Stimulated activated effector memory CD8-positive, alpha-beta T cell treated with anti-CD3 and anti-CD28 coated beads, Interleukin-12 subunit alpha, Interleukin-12 subunit beta, amount 100 ng/mL, for 72 hours (primary cell): ENCODE measurements at regions not wholly inside any gene's neighbourhood (a gene's known extent, or its start where the extent isn't known, plus 50 kb on each side); places are given as distances from the start of the nearest gene placed in this dataset.
A peak's percentile ranks its signal among the peaks of the same experiment; 100 is the strongest.

ENCODE experiments used
- ATAC-seq: fragments of 150-1000 bp; cut with Tn5 transposase; 2 replicates; pipeline ENCODE4 v1.10.0; 2021
- DNase-seq, 2 donors: peaks; one replicate each; pipeline ENCODE4 v3.0.0; 2021 to 2022; ENCODE audit warnings: low spot score in 2 of 2
- H3K27ac Mint-ChIP-seq: one replicate; pipeline ENCODE4 v1.8.0; 2022; ENCODE audit warnings: mild to moderate bottlenecking, mixed read lengths
- H3K36me3 Mint-ChIP-seq: one replicate; pipeline ENCODE4 v1.8.0; 2022; ENCODE audit warnings: mild to moderate bottlenecking, mixed read lengths
- H3K4me1 Mint-ChIP-seq: one replicate; pipeline ENCODE4 v1.8.0; 2022; ENCODE audit warnings: mixed read lengths
- H3K4me3 Mint-ChIP-seq: one replicate; pipeline ENCODE4 v1.8.0; 2022; ENCODE audit warnings: mild to moderate bottlenecking, mixed read lengths
- H3K9me3 Mint-ChIP-seq: one replicate; pipeline ENCODE4 v1.8.0; 2022; ENCODE audit warnings: mixed read lengths

DNA sequence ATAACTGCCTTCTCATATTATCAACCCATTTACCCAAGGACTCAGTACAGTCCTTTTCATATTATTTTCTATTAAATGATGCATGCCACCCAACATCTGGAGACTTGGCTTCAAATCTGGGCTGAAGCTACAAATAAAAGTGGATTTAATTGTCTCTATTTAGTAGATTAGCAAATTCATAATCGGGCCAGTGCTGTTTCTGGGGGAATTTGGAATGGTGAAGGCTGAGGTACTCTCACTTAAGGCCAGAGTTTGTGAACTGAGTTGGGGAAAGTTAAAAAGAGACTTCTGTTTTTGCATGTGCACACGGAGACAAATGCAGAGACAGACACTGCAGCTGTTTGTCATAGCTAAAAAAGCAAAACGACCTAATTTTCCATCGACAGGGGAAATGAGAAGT lies 100.9 kb downstream of the PFDN4 start:
- no peak overlapping the region for H3K4me3 Mint-ChIP-seq
- ATAC-seq = no peak

DNA sequence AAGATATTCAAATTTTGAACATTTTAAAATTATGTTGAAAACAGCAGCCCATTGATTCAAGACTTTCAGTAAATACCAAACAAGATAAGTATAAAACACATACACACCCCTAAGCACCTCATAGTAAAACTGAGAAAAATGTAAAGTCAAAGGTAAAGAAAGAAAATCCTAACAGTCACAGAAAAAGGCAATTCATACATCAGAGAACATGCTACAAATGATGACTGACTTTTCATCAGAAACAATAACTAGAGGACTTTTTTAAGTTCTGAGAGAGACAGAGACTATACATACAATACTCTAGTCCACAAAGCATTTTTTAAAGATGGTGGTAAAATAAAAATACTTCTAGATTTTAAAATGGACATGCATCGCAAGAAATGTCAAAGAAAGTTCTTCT lies 111.0 kb downstream of the PFDN4 start:
- Mint-ChIP-seq H3K27ac (no peak overlapping the region), H3K4me1 (no peaks in the 10 kb centered on the region), H3K4me3 (no peak overlapping the region), H3K36me3 (no peaks in the 10 kb centered on the region), H3K9me3 (no peaks in the 10 kb centered on the region)
- DNase-seq (no peak), ATAC-seq (no peak)

More for the DNA sequence above, 100.9 kb downstream of the PFDN4 start:
- no peaks in the 10 kb centered on the region for H3K36me3 Mint-ChIP-seq
- no peak for DNase-seq
- no peaks in the 10 kb centered on the region for H3K9me3 Mint-ChIP-seq
- no peak overlapping the region for H3K27ac Mint-ChIP-seq
- no peaks in the 10 kb centered on the region for H3K4me1 Mint-ChIP-seq

DNA sequence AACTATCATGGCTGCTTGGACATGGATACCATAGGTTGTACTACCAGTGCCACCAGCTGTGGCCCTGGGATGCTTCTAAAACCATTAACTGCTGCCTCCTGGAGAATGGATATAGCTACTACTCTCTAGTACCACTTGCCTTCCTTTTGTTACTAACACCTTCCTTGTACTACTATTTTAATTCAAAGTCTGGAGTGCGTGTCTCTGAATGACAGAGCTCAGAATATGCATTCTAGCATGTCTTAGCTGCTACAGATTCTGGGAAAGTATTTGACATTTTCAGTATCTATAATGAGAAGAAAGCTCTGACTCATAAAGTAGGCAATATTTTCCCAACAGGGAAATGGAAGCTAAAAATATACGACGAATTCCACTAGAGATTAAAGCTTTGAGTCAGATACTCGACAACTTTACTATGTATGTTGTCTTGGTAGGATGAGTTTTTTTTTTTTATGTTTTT lies 112.3 kb downstream of the PFDN4 start:
- H3K27ac Mint-ChIP-seq = no peak overlapping the region
- no peaks in the 10 kb centered on the region for H3K9me3 Mint-ChIP-seq
- no peaks in the 10 kb centered on the region for H3K36me3 Mint-ChIP-seq
- DNase-seq (no peak), ATAC-seq (peak; percentile 32)
- H3K4me1 Mint-ChIP-seq = no peaks in the 10 kb centered on the region
- H3K4me3 Mint-ChIP-seq = no peak overlapping the region

DNA sequence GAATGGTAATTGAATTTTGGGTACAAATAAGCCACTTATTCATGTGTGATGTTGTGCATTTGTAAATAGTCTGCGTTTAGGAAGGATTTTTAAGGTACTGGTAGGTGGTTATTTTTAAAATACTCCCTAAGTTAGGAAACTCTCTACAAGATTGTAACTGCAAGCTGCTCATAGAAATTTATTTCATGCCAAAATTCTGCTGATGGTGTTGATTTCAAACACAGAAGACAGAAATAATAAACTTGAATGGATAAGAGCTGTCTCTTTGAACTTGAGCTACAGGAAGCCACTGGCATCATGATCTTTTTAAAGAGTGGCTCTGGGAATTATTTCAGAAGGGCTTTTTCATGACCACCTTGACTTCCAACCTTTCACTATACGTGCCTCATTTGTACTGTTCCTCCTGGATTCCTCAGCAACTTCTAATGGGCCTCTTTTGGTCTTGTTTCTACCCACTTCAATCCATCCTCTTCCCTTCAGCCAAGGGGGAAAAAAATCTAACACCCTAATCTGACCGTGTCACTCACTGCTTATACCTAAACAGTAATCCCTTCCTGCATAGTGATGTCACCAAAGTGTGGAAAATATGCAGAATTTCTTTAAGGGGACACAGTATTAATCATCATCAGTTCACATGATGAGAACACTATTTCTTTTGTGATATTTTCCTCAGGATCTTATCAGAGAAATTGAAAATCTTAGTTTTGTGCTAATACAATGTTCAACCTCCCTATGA lies 113.6 kb downstream of the PFDN4 start:
- Mint-ChIP-seq H3K27ac (no peak overlapping the region), H3K4me3 (no peak overlapping the region), H3K36me3 (no peaks in the 10 kb centered on the region), H3K4me1 (no peaks in the 10 kb centered on the region), H3K9me3 (no peaks in the 10 kb centered on the region)
- ATAC-seq (no peak), DNase-seq (no peak)

DNA sequence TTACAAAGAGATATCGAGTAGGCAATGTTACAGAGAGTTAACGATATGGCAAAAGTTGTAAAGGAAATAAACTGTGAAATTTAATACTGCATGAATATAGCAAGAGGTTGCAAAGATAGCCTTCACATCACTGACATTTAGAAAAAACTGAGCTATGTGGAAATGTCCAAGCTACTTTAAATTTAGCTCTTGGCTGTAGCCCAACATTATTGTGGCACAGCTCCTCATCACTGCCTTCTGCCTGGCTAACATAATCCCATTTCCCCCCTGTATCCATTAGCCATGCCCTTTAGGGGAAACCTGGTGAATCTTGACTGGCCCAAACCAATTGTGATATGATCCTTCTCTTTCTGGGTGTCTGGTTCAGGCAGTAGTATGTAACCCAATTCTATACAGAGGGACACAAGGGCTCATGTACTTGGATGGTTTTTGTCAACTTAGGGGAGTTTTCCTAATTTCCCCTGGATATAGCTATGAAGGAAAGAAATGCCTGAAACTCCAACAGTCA lies 115.4 kb downstream of the PFDN4 start:
- no peak for DNase-seq
- Mint-ChIP-seq H3K4me3 (no peak overlapping the region), H3K27ac (no peak overlapping the region), H3K9me3 (no peaks in the 10 kb centered on the region), H3K4me1 (no peaks in the 10 kb centered on the region), H3K36me3 (no peaks in the 10 kb centered on the region)
- no peak for ATAC-seq

DNA sequence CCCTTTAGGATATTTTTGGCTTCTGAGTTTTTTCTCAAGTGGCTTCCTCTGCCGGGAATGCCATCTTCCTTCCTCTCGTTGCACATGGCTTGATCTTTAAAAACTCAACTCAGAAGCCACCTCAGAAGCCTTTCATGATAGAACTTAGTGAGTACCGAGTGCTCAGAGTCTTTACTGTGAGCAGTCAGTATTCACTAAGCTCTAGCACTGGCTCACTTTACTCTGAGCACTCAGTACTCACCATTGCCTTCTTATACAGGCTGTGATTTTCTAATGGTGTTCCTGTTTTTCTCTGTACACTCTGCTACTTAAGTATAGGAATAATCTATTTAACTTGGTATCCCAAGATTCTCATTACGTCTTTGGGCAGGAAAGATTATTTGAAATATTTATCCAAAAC lies 116.2 kb downstream of the PFDN4 start:
- Mint-ChIP-seq H3K27ac (no peak overlapping the region), H3K36me3 (no peaks in the 10 kb centered on the region), H3K4me1 (no peaks in the 10 kb centered on the region), H3K9me3 (no peaks in the 10 kb centered on the region), H3K4me3 (no peak overlapping the region)
- ATAC-seq (no peak), DNase-seq (no peak)

DNA sequence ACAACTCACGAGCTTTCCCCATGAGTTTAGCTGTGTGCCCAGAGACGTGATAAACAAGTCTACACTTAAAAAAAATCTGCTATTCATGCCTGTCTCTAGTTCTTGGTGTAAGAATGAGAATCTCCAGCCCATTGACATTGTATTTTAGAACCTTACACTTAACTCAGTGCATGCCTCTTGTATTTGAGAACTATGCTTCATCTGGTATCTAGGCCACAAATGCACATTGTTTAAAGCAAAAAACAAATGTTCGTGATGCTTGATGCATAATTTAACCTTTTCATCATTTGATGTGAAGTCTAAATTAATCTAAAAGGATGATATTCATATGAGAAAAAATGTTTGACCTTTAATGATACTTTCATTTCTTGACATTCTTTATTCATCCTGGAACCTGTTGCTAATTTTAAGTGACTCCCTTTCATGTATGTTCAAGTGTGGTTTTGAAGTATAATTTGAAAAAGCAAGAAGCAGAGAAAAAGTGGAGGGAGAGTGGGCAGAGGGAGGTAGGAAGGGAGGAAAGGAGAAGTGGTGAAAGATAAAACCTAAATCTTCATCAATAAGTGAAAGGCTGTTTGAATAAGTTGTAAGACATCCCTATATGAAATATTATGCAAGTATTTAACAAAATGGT lies 116.9 kb downstream of the PFDN4 start:
- Mint-ChIP-seq H3K9me3 (no peaks in the 10 kb centered on the region), H3K36me3 (no peaks in the 10 kb centered on the region), H3K27ac (no peak overlapping the region), H3K4me1 (no peaks in the 10 kb centered on the region), H3K4me3 (no peak overlapping the region)
- DNase-seq (no peak), ATAC-seq (no peak)

DNA sequence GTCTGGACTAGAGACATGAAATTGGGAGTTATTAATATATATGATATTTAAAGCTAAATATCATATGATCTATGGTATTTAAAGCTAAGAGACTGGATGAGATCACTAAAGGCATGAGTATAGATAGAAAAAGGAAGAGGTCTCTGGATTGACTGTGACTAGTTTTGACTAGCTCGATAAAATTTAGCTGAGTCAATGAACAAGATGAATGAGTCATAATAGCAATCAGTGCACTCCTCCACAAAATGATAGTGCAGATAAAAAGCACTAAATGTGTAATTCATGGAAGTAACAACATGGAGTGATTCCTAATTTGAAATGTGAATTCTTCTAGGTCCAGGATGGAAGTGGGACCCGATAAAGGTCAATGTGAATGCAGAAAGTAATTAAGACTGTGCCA lies 127.4 kb downstream of the PFDN4 start:
- Mint-ChIP-seq H3K9me3 (peaks cover 3% of the 10 kb centered on the region), H3K4me1 (no peaks in the 10 kb centered on the region), H3K36me3 (no peaks in the 10 kb centered on the region), H3K27ac (no peak overlapping the region), H3K4me3 (no peak overlapping the region)
- ATAC-seq (no peak), DNase-seq (no peak)

DNA sequence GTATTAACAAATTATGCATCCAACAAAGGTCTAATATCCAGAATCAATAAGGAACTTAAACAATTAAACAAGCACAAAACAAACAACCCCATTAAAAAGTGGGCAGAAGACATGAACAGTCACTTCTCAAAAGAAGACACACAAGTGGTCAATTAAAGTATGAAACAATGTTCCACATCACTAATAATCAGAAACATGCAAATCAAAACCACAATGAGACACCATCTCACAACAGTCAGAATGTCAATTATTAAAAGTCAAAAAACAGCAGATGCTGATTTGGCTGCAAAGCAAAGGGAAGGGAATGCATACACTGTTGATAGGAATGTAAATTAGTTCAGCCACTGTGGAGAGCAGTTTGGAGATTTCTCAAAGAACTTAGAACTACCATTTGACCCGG lies 129.3 kb downstream of the PFDN4 start:
- ATAC-seq (no peak), DNase-seq (no peak)
- Mint-ChIP-seq H3K36me3 (no peaks in the 10 kb centered on the region), H3K27ac (no peak overlapping the region), H3K4me1 (no peaks in the 10 kb centered on the region), H3K9me3 (peaks cover 3% of the 10 kb centered on the region), H3K4me3 (no peak overlapping the region)

DNA sequence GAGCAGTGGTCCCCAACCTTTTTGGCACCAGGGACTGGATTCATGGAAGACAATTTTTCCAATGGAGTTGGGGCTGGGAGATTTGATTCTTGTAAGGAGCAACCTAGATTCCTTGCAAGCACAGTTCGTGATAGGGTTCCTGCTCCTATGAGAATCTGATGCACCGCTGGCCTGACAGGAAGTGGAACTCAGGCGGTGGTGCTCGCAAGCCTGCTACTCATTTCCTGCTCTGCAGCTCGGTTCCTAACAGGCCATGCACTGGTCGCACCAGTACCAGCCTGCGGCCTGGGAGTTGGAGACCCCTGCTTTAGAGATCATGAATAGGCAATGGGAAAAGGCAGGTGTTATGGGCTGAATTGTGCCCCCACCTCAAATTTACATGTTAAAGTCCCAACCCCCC lies 131.2 kb downstream of the PFDN4 start:
- no peak for DNase-seq
- Mint-ChIP-seq H3K4me1 (no peaks in the 10 kb centered on the region), H3K9me3 (peaks cover 3% of the 10 kb centered on the region), H3K4me3 (no peak overlapping the region), H3K27ac (no peak overlapping the region), H3K36me3 (no peaks in the 10 kb centered on the region)
- ATAC-seq = no peak

DNA sequence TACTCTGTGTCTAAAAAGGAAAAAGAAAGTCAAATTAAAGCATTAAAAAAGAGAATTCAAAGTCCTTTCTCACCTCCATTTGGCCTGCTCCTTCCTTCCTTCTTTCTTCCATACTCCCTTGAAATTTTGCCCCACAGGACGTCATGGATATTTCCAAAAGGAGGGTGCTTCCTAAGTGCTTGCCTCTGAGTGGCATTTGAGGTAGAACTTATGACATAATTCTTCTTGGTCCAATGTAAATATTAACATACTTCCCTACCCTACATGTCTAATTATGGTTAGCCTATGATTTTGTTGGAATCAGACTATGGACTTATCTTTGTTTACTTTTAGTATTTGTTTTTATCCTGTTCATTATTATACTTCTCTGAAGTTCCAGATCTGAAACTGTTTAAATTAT lies 132.3 kb downstream of the PFDN4 start:
- H3K36me3 Mint-ChIP-seq = no peaks in the 10 kb centered on the region
- no peak overlapping the region for H3K4me3 Mint-ChIP-seq
- H3K4me1 Mint-ChIP-seq = no peaks in the 10 kb centered on the region
- no peak overlapping the region for H3K27ac Mint-ChIP-seq
- H3K9me3 Mint-ChIP-seq = no peaks in the 10 kb centered on the region
- no peak for DNase-seq
- no peak for ATAC-seq

DNA sequence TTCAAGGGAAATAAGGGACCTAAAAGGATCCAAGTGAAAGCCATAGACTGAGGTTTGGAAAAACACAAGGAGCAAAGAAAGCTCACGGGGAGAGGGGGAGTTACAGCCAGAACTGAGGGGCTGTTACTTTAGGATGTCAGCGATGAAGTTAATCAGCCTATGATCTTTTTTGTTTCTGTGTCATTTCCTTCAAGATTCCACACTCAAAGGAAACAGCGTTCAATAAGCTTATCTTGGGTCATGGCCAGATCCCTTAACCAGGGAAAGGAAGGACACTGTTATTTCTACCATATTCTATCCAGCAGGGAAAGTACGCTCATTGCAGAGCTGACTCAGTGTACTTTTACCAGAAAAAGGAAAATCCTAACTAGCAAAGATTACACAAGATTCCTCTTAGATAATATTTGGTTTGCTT lies 132.8 kb downstream of the PFDN4 start:
- Mint-ChIP-seq H3K4me1 (no peaks in the 10 kb centered on the region), H3K9me3 (no peaks in the 10 kb centered on the region), H3K27ac (no peak overlapping the region), H3K36me3 (no peaks in the 10 kb centered on the region), H3K4me3 (no peak overlapping the region)
- ATAC-seq (no peak), DNase-seq (no peak)

DNA sequence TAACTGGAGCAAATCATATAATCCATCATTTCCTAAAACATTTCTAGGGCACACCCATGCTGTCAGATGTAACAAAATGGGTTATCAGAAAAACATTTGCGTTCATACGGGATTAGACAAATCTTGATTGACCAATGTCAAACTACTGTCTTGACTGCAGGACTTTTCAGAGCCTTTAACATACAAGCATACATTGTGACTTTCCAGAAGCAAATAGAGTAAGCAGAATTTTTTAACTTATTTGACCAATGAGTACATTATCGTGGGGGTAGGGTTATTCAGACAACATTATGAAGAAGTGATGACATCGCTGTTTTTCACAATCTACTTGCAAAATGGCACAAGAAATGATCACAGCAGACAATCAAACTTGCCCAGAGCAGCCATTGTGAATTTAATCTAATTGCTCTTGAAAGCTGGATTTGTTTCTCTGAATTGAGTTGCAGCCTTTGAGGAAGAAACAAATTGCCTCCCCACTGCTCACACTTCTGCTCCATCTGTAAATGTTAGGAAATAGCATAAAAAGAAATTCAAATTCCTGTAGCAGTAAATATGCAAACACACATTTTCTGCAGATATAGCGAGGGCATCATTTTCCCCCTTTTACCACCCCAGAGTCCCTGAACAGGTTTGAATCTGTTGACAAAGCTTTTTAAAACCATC lies 133.0 kb upstream of the DOK5 start:
- ATAC-seq (no peak), DNase-seq (no peak)
- H3K27ac Mint-ChIP-seq = no peak overlapping the region
- H3K4me1 Mint-ChIP-seq = no peaks in the 10 kb centered on the region
- H3K4me3 Mint-ChIP-seq = no peak overlapping the region
- H3K36me3 Mint-ChIP-seq = no peaks in the 10 kb centered on the region
- no peaks in the 10 kb centered on the region for H3K9me3 Mint-ChIP-seq

DNA sequence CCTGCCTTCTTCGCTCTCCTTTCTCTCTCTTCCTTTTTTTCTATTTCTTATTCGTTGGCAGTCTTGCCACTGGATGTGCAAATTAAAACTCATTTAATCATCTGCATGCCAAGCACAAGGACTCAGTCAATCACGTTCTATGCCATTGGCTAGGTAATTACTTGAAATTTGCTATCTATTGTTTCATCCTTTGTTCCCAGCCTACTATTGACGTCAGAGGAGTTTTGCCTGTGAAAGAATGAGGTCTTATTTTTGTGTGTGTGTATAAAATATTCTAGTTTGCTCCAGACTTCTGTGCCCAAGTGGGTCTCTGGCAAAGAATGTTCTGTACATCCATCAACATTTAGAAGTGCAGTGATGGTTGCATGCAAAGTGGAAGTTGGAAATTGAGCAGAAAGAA lies 132.3 kb upstream of the DOK5 start:
- Mint-ChIP-seq H3K9me3 (no peaks in the 10 kb centered on the region), H3K27ac (no peak overlapping the region), H3K4me1 (no peaks in the 10 kb centered on the region), H3K4me3 (no peak overlapping the region), H3K36me3 (no peaks in the 10 kb centered on the region)
- DNase-seq = no peak
- ATAC-seq = no peak

DNA sequence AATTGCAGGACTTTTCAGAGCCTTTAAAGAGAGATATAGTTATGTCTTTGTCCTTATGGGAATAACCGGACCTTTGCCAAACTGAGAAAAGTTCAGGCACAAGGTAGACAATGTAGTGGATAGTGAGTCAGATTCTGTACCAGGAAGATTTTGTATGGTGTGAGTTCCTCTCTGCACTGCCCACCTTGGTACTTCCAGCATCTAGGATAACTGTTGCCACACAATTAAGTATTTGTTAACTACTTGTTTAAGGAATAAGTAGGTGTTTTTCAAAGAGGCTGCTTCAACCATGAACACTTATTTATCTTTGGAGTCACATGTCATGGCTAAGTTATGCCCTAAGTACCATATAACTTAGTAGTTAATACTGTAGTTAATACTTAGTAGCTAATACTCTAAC lies 131.8 kb upstream of the DOK5 start:
- H3K36me3 Mint-ChIP-seq = no peaks in the 10 kb centered on the region
- H3K9me3 Mint-ChIP-seq = peaks cover 3% of the 10 kb centered on the region
- DNase-seq (no peak), ATAC-seq (no peak)
- H3K27ac Mint-ChIP-seq = no peak overlapping the region
- H3K4me1 Mint-ChIP-seq = no peaks in the 10 kb centered on the region
- no peak overlapping the region for H3K4me3 Mint-ChIP-seq

DNA sequence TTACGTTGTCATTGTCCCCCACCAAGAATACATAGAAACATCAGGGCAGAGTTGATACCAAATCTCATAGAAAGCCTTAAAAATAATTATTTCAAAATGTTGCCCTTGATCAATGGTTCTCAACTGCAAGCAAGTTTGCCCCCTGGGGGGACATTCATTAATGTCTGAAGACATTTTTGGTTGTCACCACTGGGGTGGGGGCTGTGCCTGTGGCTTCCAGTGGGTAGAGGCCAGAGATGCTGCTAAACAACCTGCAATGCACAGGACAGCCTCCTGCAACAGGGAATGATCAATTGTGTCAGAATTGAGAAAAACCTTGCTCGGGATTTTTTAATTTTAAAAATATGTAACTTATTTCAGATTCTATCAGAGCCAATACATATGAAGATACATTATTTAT lies 130.6 kb upstream of the DOK5 start:
- ATAC-seq = no peak
- no peak overlapping the region for H3K27ac Mint-ChIP-seq

More for the DNA sequence above, 130.6 kb upstream of the DOK5 start:
- no peaks in the 10 kb centered on the region for H3K36me3 Mint-ChIP-seq
- H3K4me1 Mint-ChIP-seq = no peaks in the 10 kb centered on the region
- DNase-seq = no peak
- no peak overlapping the region for H3K4me3 Mint-ChIP-seq
- peaks cover 3% of the 10 kb centered on the region for H3K9me3 Mint-ChIP-seq
